Common myeloid progenitor, CD34-positive (primary cell): ENCODE measurements at regions not wholly inside any gene's neighbourhood (a gene's known extent, or its start where the extent isn't known, plus 50 kb on each side); places are given as distances from the start of the nearest gene placed in this dataset.

Source experiments
- CTCF ChIA-PET: fragments of 350-600 bp; sonication (Branson Sonifier 250); formaldehyde crosslinking; loops from one replicate; lab custom pipeline; 2021; ENCODE audit warnings: antibody characterized with exemption; lab: Charles Lee
- POLR2A ChIA-PET: fragments of 350-600 bp; sonication (Branson Sonifier 250); formaldehyde crosslinking; loops from one replicate; lab custom pipeline; 2021; ENCODE audit warnings: antibody characterized with exemption; lab: Charles Lee
- DNase-seq, 3 donors: peaks; one replicate each; pipeline versions ENCODE4 v3.0.0 to v3.0.0-alpha.2; 2013
- H3K27ac ChIP-seq, 2 experiments: 1 replicate in 1 of 2; 2 replicates in 1 of 2; pipeline ENCODE4 v1.7.0; 2013; ENCODE audit warnings: inconsistent platforms in 2 of 2, low read length in 2 of 2, mild to moderate bottlenecking in 2 of 2, low read depth in 1 of 2, moderate library complexity in 1 of 2; ENCODE audit not compliant: severe bottlenecking in 2 of 2, insufficient read depth in 1 of 2, poor library complexity in 1 of 2
- H3K27me3 ChIP-seq, 5 experiments: replicated peaks in 2 of 5; 1 replicate in 3 of 5; 2 replicates in 2 of 5; pipeline versions ENCODE4 v1.6.1 to v1.7.0; 2013; ENCODE audit warnings: low read length in 4 of 5, mild to moderate bottlenecking in 2 of 5, moderate library complexity in 2 of 5, inconsistent platforms in 1 of 5; ENCODE audit not compliant: insufficient read depth in 5 of 5, control insufficient read depth in 4 of 5
- H3K36me3 ChIP-seq, 4 experiments: 1 replicate in 2 of 4; 2 replicates in 2 of 4; pipeline versions ENCODE4 v1.6.1 to v1.7.0; 2013; ENCODE audit warnings: low read length in 3 of 4, control low read depth in 1 of 4, mild to moderate bottlenecking in 1 of 4; ENCODE audit not compliant: control insufficient read depth in 4 of 4, insufficient read depth in 4 of 4
- H3K4me1 ChIP-seq, 4 experiments: 1 replicate in 3 of 4; 2 replicates in 1 of 4; pipeline versions ENCODE4 v1.6.1 to v1.7.1; 2013; ENCODE audit warnings: low read length in 3 of 4, mild to moderate bottlenecking in 3 of 4, control low read depth in 1 of 4, inconsistent platforms in 1 of 4, moderate library complexity in 1 of 4; ENCODE audit not compliant: control insufficient read depth in 4 of 4, insufficient read depth in 4 of 4; ENCODE audit errors: control extremely low read depth in 1 of 4
- H3K4me3 ChIP-seq, 7 experiments: 1 replicate in 4 of 7; 2 replicates in 3 of 7; pipeline versions ENCODE4 v1.5.1 to v1.7.0; 2013; ENCODE audit warnings: mild to moderate bottlenecking in 7 of 7, low read length in 6 of 7, moderate library complexity in 6 of 7, inconsistent platforms in 2 of 7, low read depth in 2 of 7, control low read depth in 1 of 7; ENCODE audit not compliant: insufficient read depth in 4 of 7, control insufficient read depth in 1 of 7; ENCODE audit errors: extremely low read depth in 1 of 7
- H3K9me3 ChIP-seq, 5 experiments: 1 replicate in 4 of 5; 2 replicates in 1 of 5; pipeline versions ENCODE4 v1.6.1 to v1.7.1; 2013; ENCODE audit warnings: low read length in 4 of 5, mild to moderate bottlenecking in 2 of 5, inconsistent platforms in 1 of 5, low read depth in 1 of 5, moderate library complexity in 1 of 5; ENCODE audit not compliant: control insufficient read depth in 4 of 5, insufficient read depth in 2 of 5; ENCODE audit errors: control extremely low read depth in 1 of 5
- WGBS: methylation state at CpG from one replicate; pipeline ENCODE4 v1.1.5; 2013; ENCODE audit not compliant: insufficient coverage; 5-methylcytosine and 5-hydroxymethylcytosine counted together

GRCh38 chr3:124298951-124299350 lies 307.0 kb upstream of the ROPN1 start:
- POLR2A ChIA-PET: no interaction called here
- 73% methylated on average over 5 of the region's 6 CpGs for WGBS
- H3K4me3 ChIP-seq: no peak overlapping the region

GRCh38 chr3:124299831-124300230 lies 307.9 kb upstream of the ROPN1 start:
- no peaks in the 10 kb centered on the region for H3K4me1 ChIP-seq
- no peak for DNase-seq
- WGBS: 100% methylated on average over 1 of the region's 1 CpG
- H3K27me3 ChIP-seq: peaks cover 0 to 21% (median 4%) of the 10 kb centered on the region in 5 experiments
- H3K36me3 ChIP-seq: no peaks in the 10 kb centered on the region
- H3K27ac ChIP-seq: no peak overlapping the region
- peaks cover 0 to 4% (median 0%) of the 10 kb centered on the region in 5 experiments for H3K9me3 ChIP-seq
- ChIA-PET POLR2A (no interaction called here), CTCF (no interaction called here)
- no peak overlapping the region for H3K4me3 ChIP-seq

More at GRCh38 chr3:124298951-124299350, 307.0 kb upstream of the ROPN1 start:
- H3K4me1 ChIP-seq: no peaks in the 10 kb centered on the region
- CTCF ChIA-PET: interaction anchor here (1.8 kb wide), 1 partner anchor 18 kb away, joined by 5 read pairs; no protein-coding TSS in a partner anchor
- peaks cover 0 to 4% (median 0%) of the 10 kb centered on the region in 5 experiments for H3K9me3 ChIP-seq
- H3K27me3 ChIP-seq: peaks cover 0 to 21% (median 7%) of the 10 kb centered on the region in 5 experiments
- H3K36me3 ChIP-seq: no peaks in the 10 kb centered on the region
- no peak overlapping the region for H3K27ac ChIP-seq
- peak in 1 of 3 donors; percentile 8 for DNase-seq

- H3K4me3 ChIP-seq: no peak overlapping the region
- WGBS: 95% methylated on average over 4 of the region's 4 CpGs
- DNase-seq: no peak
- CTCF ChIA-PET: no interaction called here
- POLR2A ChIA-PET: no interaction called here
- no peaks in the 10 kb centered on the region for H3K4me1 ChIP-seq
- H3K9me3 ChIP-seq: peaks cover 0 to 6% (median 0%) of the 10 kb centered on the region in 5 experiments
- peaks cover 0 to 21% (median 4%) of the 10 kb centered on the region in 5 experiments for H3K27me3 ChIP-seq
- H3K36me3 ChIP-seq: no peaks in the 10 kb centered on the region
- H3K27ac ChIP-seq: no peak overlapping the region
These were observed 308.5 kb upstream of the ROPN1 start for GRCh38 chr3:124300416-124300815.

GRCh38 chr3:124303305-124303910 lies 311.5 kb upstream of the ROPN1 start:
- Histone ChIP-seq H3K27me3 (peaks cover 0 to 10% (median 0%) of the 10 kb centered on the region in 5 experiments), H3K4me3 (no peak overlapping the region), H3K36me3 (no peaks in the 10 kb centered on the region), H3K4me1 (no peaks in the 10 kb centered on the region), H3K27ac (no peak overlapping the region), H3K9me3 (peaks cover 0 to 22% (median 4%) of the 10 kb centered on the region in 5 experiments)
- ChIA-PET CTCF (no interaction called here), POLR2A (no interaction called here)
- DNase-seq: no peak
- WGBS: 100% methylated on average over 2 of the region's 5 CpGs

GRCh38 chr3:124306665-124307064 lies 314.7 kb upstream of the ROPN1 start:
- no peaks in the 10 kb centered on the region for H3K4me1 ChIP-seq
- H3K4me3 ChIP-seq: no peak overlapping the region
- no peaks in the 10 kb centered on the region for H3K36me3 ChIP-seq
- DNase-seq: no peak
- ChIA-PET POLR2A (interaction anchor here (0.7 kb wide), 1 partner anchor 36 kb away, joined by 3 read pairs; no protein-coding TSS in a partner anchor), CTCF (interaction anchor here (0.9 kb wide), 1 partner anchor 23 kb away, joined by 3 read pairs; no protein-coding TSS in a partner anchor)
- no peak overlapping the region for H3K27ac ChIP-seq
- H3K27me3 ChIP-seq: no peaks in the 10 kb centered on the region
- peaks cover 0 to 22% (median 4%) of the 10 kb centered on the region in 5 experiments for H3K9me3 ChIP-seq

- H3K4me3 ChIP-seq: no peak overlapping the region
- no peaks in the 10 kb centered on the region for H3K27me3 ChIP-seq
- WGBS: 90% methylated on average over 3 of the region's 3 CpGs
- no peak overlapping the region for H3K27ac ChIP-seq
- no peaks in the 10 kb centered on the region for H3K36me3 ChIP-seq
- ChIA-PET CTCF (no interaction called here), POLR2A (no interaction called here)
- peaks cover 4 to 26% (median 9%) of the 10 kb centered on the region in 4 experiments for H3K4me1 ChIP-seq
- H3K9me3 ChIP-seq: no peaks in the 10 kb centered on the region
- no peak for DNase-seq
These were observed 321.7 kb upstream of the ROPN1 start for GRCh38 chr3:124313621-124314020.

GRCh38 chr3:124315215-124316033 lies 323.5 kb upstream of the ROPN1 start:
- H3K4me3 ChIP-seq: no peak overlapping the region
- 65% methylated on average over 7 of the region's 9 CpGs for WGBS
- no peak overlapping the region for H3K27ac ChIP-seq
- ChIA-PET CTCF (no interaction called here), POLR2A (no interaction called here)
- no peaks in the 10 kb centered on the region for H3K9me3 ChIP-seq
- peaks cover 4 to 28% (median 10%) of the 10 kb centered on the region in 4 experiments for H3K4me1 ChIP-seq
- DNase-seq: peak in 1 of 3 donors; percentile 4
- H3K27me3 ChIP-seq: no peaks in the 10 kb centered on the region
- H3K36me3 ChIP-seq: no peaks in the 10 kb centered on the region
